Immature natural killer cell (primary cell): ENCODE measurements at regions not wholly inside any gene's neighbourhood (a gene's known extent, or its start where the extent isn't known, plus 50 kb on each side); places are given as distances from the start of the nearest gene placed in this dataset.

Experiments
- DNase-seq, 3 donors: peaks; one replicate each; pipeline ENCODE4 v3.0.0; 2022; ENCODE audit warnings: mixed read lengths in 1 of 3
- H3K27ac Mint-ChIP-seq, 6 donors: one replicate each; pipeline ENCODE4 v1.8.0; 2020; ENCODE audit warnings: mixed read lengths in 6 of 6, mild to moderate bottlenecking in 5 of 6, inconsistent platforms in 4 of 6, moderate library complexity in 3 of 6
- H3K27me3 Mint-ChIP-seq, 3 donors: one replicate each; pipeline ENCODE4 v1.8.0; 2020 to 2021; ENCODE audit warnings: low read depth in 3 of 3, mild to moderate bottlenecking in 3 of 3, mixed read lengths in 3 of 3, moderate library complexity in 3 of 3, inconsistent platforms in 1 of 3
- H3K36me3 Mint-ChIP-seq, 3 donors: one replicate each; pipeline ENCODE4 v1.8.0; 2020; ENCODE audit warnings: mixed read lengths in 3 of 3, inconsistent platforms in 2 of 3, mild to moderate bottlenecking in 2 of 3
- H3K4me1 Mint-ChIP-seq, 2 donors: one replicate each; pipeline ENCODE4 v1.8.0; 2020; ENCODE audit warnings: inconsistent platforms in 2 of 2, mild to moderate bottlenecking in 2 of 2, mixed read lengths in 2 of 2, moderate library complexity in 1 of 2
- H3K4me3 Mint-ChIP-seq, 5 donors: one replicate each; pipeline ENCODE4 v1.8.0; 2020; ENCODE audit warnings: mild to moderate bottlenecking in 5 of 5, mixed read lengths in 5 of 5, inconsistent platforms in 3 of 5, moderate library complexity in 3 of 5
- H3K9me3 Mint-ChIP-seq, 6 donors: one replicate each; pipeline ENCODE4 v1.8.0; 2020; ENCODE audit warnings: mild to moderate bottlenecking in 6 of 6, mixed read lengths in 6 of 6, inconsistent platforms in 4 of 6, moderate library complexity in 3 of 6

DNA sequence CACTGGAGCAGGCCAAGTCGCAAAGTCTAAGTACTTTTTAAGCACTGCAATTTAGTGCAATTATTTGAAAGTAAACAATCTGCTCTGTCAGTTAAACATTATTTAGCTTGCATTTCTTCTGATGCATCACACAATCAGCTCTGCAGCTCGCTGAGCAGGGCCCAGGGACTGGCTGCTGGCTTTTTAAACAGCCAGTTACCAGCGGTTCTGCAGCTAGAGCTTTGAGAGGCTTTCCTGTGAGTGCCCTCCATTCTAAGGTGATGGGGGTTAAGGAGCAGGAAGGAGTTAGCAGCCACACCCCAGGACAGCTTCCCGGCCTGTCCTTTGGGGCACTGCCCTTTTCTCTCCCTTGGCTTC, 154.3 kb downstream of the SALL1 start:
- DNase-seq, result no peak
- Mint-ChIP-seq H3K4me1 (no peaks in the 10 kb centered on the region), H3K36me3 (no peaks in the 10 kb centered on the region), H3K27me3 (peaks cover 0 to 13% (median 4%) of the 10 kb centered on the region in 3 donors), H3K9me3 (no peaks in the 10 kb centered on the region), H3K27ac (no peak overlapping the region), H3K4me3 (no peak overlapping the region)

DNA sequence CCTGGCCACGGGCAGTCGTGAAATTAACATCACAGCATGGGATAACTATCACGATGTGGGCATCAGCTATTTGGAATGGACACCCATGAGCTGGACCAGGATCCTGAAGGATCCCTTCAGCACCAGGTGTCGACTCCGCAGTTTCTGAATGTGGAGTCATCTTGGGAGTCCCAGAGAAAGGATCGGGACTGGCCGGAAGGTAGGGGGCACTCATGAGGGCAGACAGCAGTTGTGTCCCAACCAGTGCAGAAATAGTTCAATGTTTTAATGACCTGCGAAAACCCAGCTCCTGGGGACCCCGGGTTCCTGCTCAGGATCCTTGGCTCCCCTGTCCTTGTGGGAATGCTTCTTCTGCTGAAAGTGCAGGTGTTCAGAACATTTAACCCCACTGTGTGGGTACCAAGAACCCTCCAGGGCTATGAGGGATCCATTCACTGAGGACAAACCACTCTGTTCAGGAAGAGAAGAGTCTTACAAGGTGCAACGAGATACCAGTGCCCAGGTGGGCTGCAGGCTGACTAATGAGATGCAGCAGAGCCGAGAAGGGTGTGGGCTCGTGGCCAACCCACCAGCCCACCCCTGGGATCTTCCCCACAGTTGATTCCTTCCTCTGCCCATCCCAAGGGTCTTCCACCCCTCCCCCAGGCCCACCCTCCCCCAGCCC, 154.8 kb downstream of the SALL1 start:
- Mint-ChIP-seq H3K27ac (no peak overlapping the region), H3K36me3 (no peaks in the 10 kb centered on the region), H3K4me3 (no peak overlapping the region), H3K27me3 (peaks cover 0 to 13% (median 4%) of the 10 kb centered on the region in 3 donors), H3K9me3 (no peaks in the 10 kb centered on the region), H3K4me1 (no peaks in the 10 kb centered on the region)
- DNase-seq, result no peak

DNA sequence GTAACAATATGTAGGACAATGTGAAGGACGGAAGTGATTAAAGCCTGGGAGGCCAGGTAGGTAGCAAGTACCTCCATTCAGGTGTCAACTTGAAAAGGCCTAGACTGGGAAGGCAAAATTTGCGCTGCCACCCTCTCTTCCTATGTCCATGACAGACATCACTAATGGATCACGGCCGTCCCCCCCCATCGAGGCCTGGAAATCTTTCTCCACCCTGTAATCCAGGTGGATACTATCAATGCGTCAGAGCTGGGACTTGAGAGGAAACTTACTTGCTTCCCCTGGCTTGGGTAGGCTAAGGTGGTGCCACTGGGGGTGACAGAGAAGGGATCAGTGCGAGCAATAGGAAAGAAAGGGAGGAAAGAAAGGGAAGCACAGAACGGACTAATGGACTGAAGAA, 156.1 kb downstream of the SALL1 start:
- peaks cover 0 to 13% (median 0%) of the 10 kb centered on the region in 3 donors for H3K27me3 Mint-ChIP-seq
- no peaks in the 10 kb centered on the region for H3K36me3 Mint-ChIP-seq
- H3K4me1 Mint-ChIP-seq, result no peaks in the 10 kb centered on the region
- no peak overlapping the region for H3K27ac Mint-ChIP-seq
- no peaks in the 10 kb centered on the region for H3K9me3 Mint-ChIP-seq
- DNase-seq, result no peak
- no peak overlapping the region for H3K4me3 Mint-ChIP-seq

DNA sequence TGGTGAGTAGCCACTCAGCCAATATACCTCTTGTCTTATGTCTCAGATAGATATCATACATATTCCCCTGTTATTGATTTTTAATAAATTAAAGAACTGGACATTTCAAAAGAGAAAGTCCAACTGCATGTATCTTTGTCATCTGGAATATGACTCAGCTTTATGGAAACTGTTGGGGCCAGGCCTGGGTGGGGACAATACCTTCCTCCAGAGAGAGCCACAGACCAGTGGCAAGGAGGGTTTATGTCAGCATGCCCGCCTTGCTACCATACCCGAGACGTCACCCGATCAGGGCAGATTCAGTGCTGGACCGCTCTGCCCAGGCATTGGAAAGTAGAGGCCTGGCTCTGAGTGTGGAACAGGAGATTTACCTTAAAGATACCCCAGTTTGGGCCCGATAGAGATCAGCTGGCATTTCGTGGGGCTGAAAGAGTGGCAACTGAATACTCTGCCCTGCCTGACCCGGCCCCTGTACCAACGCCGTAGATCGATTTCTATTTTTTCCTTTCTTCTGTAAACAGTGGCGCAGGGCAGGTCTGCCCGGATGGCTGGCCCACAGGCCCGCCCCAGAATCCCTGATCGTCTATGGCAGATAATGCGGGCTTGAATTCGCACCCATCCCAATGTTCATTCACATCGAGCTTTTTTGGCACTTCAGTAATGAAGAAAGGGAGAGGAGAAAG, 158.6 kb downstream of the SALL1 start:
- Mint-ChIP-seq H3K27ac (no peak overlapping the region), H3K4me1 (no peaks in the 10 kb centered on the region), H3K27me3 (peaks cover 0 to 7% (median 0%) of the 10 kb centered on the region in 3 donors), H3K4me3 (no peak overlapping the region), H3K9me3 (peaks cover 0 to 3% (median 0%) of the 10 kb centered on the region in 6 donors), H3K36me3 (no peaks in the 10 kb centered on the region)
- no peak for DNase-seq

DNA sequence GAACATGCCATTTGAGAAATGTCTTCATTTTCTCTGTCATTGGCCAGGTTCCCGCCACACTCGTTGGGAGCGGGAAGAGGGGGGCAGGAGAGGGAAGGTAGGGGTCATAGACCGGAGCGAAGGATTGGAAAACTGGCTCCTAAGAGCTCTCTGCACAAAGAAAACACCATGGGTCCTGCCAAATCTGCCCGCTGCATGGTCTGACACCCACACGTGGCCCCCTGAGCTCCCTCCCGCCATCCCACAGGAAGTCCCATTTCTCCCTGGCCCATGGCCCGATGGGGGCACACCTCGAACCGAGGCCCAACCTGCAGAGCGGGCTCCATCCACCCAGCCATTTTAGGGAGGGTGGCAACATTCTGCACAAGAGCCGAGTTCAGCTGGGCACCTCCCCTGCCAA, 159.6 kb downstream of the SALL1 start:
- H3K27ac Mint-ChIP-seq, result no peak overlapping the region
- H3K4me1 Mint-ChIP-seq, result no peaks in the 10 kb centered on the region
- peaks cover 0 to 3% (median 0%) of the 10 kb centered on the region in 6 donors for H3K9me3 Mint-ChIP-seq
- no peak overlapping the region for H3K4me3 Mint-ChIP-seq
- DNase-seq, result no peak
- no peaks in the 10 kb centered on the region for H3K36me3 Mint-ChIP-seq
- H3K27me3 Mint-ChIP-seq, result peaks cover 0 to 7% (median 3%) of the 10 kb centered on the region in 3 donors

DNA sequence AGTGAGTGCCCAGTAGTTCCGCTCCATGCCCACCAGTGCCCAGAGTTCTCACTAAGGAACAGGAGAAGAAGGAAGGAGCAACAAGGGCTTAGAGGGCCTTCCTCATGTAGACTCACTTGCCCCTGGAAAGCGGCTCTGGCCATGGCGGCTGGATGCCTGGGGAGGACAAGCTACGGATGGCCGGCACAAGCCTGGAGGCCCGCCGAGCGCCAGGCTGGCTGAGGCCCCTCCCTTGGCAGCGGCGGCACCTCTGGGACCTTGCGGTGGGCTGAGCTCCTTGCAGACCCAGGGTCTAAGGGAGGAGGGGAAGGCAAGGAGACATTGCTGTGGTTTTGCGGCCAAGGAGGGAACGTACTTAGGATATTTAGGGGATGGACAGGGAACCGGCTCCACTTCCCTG, 160.1 kb downstream of the SALL1 start:
- Mint-ChIP-seq H3K9me3 (peaks cover 0 to 3% (median 0%) of the 10 kb centered on the region in 6 donors), H3K27ac (no peak overlapping the region)

DNA sequence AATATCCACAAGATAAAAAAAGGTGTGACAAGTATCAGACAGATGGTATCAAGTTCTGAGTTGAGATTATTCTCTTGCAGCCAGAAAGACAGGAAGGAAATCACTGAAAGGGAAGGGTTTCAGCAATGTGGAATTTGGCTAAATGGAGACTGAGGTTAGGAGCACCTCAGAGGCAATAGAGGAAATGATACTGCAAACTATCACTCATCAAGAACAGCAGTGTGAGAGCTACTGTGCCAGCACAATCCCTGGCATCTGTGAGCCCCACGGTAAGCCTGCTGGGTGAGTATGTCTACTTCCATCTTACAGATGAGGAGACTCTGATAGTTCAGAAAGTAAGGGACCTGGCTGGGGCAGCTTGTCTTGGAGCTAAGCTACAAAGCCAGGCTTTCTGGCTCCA, 162.0 kb downstream of the SALL1 start:
- H3K27ac Mint-ChIP-seq, result no peak overlapping the region
- H3K27me3 Mint-ChIP-seq, result peaks cover 0 to 5% (median 3%) of the 10 kb centered on the region in 3 donors
- peaks cover 0 to 3% (median 0%) of the 10 kb centered on the region in 6 donors for H3K9me3 Mint-ChIP-seq
- no peaks in the 10 kb centered on the region for H3K36me3 Mint-ChIP-seq
- H3K4me3 Mint-ChIP-seq, result no peak overlapping the region
- no peaks in the 10 kb centered on the region for H3K4me1 Mint-ChIP-seq
- no peak for DNase-seq

More for the DNA sequence above, 160.1 kb downstream of the SALL1 start:
- DNase-seq, result no peak
- H3K36me3 Mint-ChIP-seq, result no peaks in the 10 kb centered on the region
- H3K27me3 Mint-ChIP-seq, result peaks cover 0 to 5% (median 3%) of the 10 kb centered on the region in 3 donors
- H3K4me1 Mint-ChIP-seq, result no peaks in the 10 kb centered on the region
- H3K4me3 Mint-ChIP-seq, result no peak overlapping the region

DNA sequence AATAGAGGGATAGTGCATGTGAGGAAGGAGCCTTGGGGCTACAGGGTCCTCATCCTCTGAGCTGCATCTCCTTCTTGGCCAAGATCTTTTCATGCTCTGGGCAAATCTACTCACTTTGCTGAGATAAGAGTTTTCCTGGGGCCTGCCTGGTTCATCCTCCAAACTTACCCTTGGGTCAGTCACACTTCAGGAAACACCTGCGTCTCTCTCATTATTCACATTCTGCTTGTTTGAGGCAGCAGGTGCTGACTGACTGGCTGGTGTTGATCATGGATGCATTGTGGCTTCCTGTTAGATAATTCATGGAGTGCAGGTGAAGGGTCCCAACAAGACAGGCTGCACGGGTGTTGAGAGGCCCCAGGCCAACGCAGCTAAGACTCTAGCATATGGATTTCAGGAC, 162.6 kb downstream of the SALL1 start:
- no peak overlapping the region for H3K4me3 Mint-ChIP-seq
- no peak overlapping the region for H3K27ac Mint-ChIP-seq
- H3K4me1 Mint-ChIP-seq, result no peaks in the 10 kb centered on the region
- H3K36me3 Mint-ChIP-seq, result no peaks in the 10 kb centered on the region
- peaks cover 0 to 5% (median 3%) of the 10 kb centered on the region in 3 donors for H3K27me3 Mint-ChIP-seq
- DNase-seq, result no peak
- peaks cover 0 to 3% (median 0%) of the 10 kb centered on the region in 6 donors for H3K9me3 Mint-ChIP-seq

DNA sequence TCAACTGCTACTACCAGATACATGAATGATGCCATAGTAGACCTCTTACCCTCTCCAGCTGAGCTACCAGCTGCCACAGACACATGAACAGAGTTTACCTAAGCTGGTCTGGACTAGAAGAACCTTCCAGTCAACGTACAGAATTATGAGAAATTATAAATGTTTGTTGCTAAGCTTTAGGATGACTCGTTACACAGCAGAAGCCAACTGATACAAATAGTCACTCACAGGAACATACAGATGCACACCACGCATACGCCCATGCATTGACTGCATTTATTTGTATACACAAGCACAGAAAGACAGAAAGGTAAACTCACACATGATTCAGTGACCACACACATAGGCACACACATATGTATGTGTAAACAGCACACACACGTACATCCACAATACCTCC, 164.6 kb downstream of the SALL1 start:
- Mint-ChIP-seq H3K9me3 (peaks cover 0 to 3% (median 0%) of the 10 kb centered on the region in 6 donors), H3K27me3 (peaks cover 0 to 3% (median 2%) of the 10 kb centered on the region in 3 donors), H3K4me3 (no peak overlapping the region), H3K36me3 (no peaks in the 10 kb centered on the region), H3K27ac (no peak overlapping the region), H3K4me1 (no peaks in the 10 kb centered on the region)
- DNase-seq, result no peak

DNA sequence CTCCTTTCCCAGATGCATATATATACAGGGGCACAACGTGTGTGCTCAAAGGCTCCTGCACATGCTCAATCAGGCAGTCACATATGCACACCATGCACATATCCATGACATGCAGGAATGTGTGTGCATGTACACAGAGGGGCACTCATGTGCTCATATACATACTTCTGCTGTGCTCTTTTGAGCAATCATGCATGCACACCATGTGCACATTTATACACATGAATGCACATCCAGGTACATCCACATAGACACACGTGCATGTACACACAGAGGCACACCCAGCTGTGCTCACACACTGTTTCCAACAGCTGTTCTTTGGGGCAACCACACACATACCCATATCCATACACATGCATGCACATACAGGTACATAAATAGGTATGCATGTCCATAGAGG, 165.3 kb downstream of the SALL1 start:
- Mint-ChIP-seq H3K4me3 (no peak overlapping the region), H3K9me3 (peaks cover 0 to 3% (median 0%) of the 10 kb centered on the region in 6 donors)

DNA sequence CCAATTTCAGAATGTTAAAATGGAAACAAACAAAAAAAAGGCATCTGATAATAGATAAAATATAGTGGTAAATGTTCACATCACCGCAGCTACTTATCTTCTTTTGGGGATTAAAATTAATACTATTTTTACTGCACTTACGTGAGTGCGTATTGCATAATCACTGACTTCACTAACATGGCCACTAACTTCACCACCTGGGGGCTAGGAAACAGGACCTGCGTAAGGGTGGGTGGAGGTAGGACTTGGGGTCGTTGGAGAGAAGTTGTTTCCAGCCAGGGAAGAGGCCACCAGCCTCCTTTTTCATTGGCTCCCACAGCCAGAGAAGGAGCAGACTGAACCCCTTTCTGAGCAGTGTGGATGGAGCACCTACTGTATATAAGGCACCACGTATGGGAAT, 166.4 kb downstream of the SALL1 start:
- peaks cover 0 to 3% (median 0%) of the 10 kb centered on the region in 6 donors for H3K9me3 Mint-ChIP-seq

More for the DNA sequence above, 165.3 kb downstream of the SALL1 start:
- Mint-ChIP-seq H3K27ac (no peak overlapping the region), H3K27me3 (peaks cover 0 to 6% (median 3%) of the 10 kb centered on the region in 3 donors), H3K36me3 (no peaks in the 10 kb centered on the region), H3K4me1 (no peaks in the 10 kb centered on the region)
- no peak for DNase-seq

DNA sequence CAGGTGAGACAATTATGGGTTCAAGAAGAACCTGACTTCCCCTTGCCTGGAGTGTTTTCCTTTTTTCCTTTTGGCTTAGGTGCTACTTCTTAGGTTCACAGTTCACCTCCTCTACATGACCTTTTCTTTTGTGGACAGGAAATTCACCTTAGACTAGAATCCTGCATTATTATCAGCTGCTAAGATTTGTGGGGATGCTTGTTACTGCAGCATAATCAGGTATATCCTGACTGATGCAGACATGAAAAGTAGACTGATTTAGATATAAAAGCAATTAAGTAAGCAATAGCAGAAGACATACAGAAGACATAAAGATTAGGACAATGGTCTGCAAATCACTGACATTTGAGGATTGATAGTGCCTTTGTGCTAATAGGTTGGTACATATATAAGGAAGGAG, 168.3 kb downstream of the SALL1 start:
- peaks cover 0 to 1% (median 0%) of the 10 kb centered on the region in 6 donors for H3K9me3 Mint-ChIP-seq
- no peak overlapping the region for H3K27ac Mint-ChIP-seq
- DNase-seq, result no peak
- H3K36me3 Mint-ChIP-seq, result no peaks in the 10 kb centered on the region
- no peaks in the 10 kb centered on the region for H3K4me1 Mint-ChIP-seq
- H3K27me3 Mint-ChIP-seq, result peaks cover 0 to 6% (median 4%) of the 10 kb centered on the region in 3 donors
- H3K4me3 Mint-ChIP-seq, result no peak overlapping the region

More for the DNA sequence above, 166.4 kb downstream of the SALL1 start:
- Mint-ChIP-seq H3K4me1 (no peaks in the 10 kb centered on the region), H3K4me3 (no peak overlapping the region), H3K27ac (no peak overlapping the region), H3K27me3 (peaks cover 0 to 4% (median 3%) of the 10 kb centered on the region in 3 donors), H3K36me3 (no peaks in the 10 kb centered on the region)
- DNase-seq, result no peak

DNA sequence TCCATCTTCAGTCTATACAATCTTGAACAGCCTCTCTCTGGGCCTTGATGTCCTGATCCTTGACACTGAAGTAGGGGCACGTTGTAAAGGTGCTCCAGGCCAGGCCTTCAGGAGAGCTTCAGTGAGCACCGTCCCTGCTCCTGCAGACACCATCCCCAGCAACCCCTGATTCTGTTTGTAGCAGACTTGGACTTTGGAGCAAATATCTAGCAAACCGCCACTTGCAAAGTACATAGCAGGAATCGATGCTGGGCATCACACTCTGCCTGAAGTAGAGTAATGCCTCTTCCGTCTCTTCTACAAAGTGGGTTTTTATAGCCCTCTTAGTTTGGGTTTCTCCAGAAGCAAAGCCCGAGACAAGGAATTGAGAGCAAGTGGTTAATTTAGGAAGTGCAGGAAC, 169.1 kb downstream of the SALL1 start:
- DNase-seq, result no peak
- Mint-ChIP-seq H3K9me3 (no peaks in the 10 kb centered on the region), H3K27ac (no peak overlapping the region), H3K27me3 (peaks cover 0 to 6% (median 4%) of the 10 kb centered on the region in 3 donors), H3K36me3 (no peaks in the 10 kb centered on the region), H3K4me3 (no peak overlapping the region), H3K4me1 (no peaks in the 10 kb centered on the region)

DNA sequence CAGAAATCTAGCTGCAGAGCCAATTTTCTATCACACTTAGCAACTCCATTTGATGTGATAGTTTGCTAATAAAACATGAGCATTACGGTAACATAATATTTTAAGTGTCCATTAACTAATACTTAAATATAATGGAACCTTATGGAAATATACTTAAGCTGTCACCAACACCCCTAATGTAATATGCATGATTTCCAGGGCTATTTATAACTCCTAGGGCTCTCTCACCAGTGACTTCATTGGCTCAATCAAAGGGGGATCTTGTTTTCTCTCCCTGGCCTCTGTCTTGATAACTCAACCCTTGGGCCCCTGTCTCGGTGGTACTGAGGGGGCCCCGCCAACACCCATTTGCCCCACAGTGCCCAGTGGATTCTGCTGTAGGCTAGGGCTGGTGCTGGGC, 170.4 kb downstream of the SALL1 start:
- DNase-seq, result no peak
- no peaks in the 10 kb centered on the region for H3K9me3 Mint-ChIP-seq
- no peak overlapping the region for H3K27ac Mint-ChIP-seq
- no peaks in the 10 kb centered on the region for H3K36me3 Mint-ChIP-seq
- H3K4me1 Mint-ChIP-seq, result no peaks in the 10 kb centered on the region
- H3K4me3 Mint-ChIP-seq, result no peak overlapping the region
- peaks cover 0 to 6% (median 1%) of the 10 kb centered on the region in 3 donors for H3K27me3 Mint-ChIP-seq
